Limb (tissue), 2 donors: ENCODE measurements at regions not wholly inside any gene's neighbourhood (a gene's known extent, or its start where the extent isn't known, plus 50 kb on each side); places are given as distances from the start of the nearest gene placed in this dataset.

Experiments
- DNase-seq, 2 donors: peaks; one replicate each; pipeline ENCODE4 v3.0.0-alpha.2; 2016; ENCODE audit errors: extremely low spot score in 2 of 2

DNA sequence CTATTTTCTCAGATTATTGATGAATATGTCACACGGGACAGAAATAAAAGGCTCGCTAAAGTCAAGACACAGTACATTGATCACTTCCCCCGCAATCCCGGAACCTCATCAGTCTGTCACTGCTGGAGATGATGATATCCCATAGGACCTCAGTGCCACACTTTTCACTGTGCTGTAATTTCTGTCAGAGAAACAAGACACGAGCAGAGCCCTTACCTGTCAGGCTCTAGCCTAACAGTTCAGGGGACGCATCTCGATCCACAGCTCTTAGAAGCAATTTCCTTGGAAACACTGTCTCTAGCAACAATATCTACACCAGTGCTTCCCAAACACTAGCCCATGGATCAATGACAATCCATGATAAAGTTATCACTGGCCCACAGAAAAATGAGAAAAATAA lies 140.0 kb downstream of the GRIN2B start:
- no peak for DNase-seq

DNA sequence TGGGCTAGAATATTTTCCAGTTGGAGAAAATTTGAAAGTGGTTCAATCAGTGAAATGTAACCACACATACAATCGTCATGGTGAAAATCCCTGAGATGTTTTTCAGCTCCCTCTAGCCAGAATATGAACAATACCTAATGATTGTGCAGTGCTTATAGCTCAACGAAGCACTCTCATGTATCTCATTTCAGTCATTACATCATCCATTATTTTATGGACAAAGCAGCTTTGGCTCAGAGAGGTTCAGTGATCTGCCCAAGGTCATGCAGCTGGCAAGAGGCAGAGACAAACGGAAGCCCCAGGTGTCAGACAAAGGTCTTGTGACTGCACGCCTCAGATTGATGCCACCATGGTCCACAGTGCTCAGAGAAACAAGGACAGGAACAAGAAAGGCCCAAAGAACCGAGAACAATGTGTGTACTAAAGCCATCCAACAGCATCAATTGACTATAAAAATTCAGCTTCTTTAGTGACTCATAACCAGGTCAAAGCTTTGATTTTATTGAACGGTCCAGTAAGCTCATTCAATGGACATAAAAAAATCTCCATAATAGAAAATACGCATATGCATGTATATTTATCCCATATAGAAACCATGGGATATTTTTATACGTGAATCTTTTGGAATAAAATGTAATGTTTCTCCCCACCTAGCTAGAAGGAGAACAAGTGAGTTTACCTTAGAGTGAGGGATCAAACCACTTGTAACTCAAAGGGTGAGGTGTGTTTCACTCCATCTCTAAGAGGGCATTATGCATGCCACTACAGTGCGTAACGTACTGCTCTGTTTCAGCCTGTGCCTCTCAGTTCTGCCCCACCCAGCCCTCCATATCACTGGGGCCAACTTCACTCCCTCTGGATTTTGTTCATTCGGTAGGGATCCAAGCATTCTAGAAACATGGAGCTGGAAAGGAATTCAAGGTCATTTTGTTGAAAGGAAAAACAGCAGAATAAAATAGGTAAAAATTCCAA lies 141.8 kb downstream of the GRIN2B start:
- no peak for DNase-seq

DNA sequence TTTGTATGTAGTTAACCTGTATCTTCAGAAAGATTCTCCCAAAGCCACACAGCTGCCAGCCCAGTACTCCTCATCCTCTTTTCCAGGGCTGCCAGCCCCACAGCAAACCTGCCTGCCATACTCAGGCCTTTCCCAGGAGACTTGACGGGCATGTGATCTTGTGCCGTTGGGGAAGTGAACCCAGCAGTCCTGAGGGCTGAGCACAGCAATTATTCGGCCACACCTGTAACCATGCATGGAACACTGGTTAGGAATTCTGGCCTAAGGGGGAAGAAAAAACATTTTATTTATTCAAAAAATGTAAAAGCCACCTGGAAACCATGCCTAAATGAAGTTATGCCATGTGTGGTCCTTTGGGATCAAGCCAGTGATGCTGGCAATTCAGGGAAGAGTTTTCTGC lies 145.3 kb downstream of the GRIN2B start:
- no peak for DNase-seq

DNA sequence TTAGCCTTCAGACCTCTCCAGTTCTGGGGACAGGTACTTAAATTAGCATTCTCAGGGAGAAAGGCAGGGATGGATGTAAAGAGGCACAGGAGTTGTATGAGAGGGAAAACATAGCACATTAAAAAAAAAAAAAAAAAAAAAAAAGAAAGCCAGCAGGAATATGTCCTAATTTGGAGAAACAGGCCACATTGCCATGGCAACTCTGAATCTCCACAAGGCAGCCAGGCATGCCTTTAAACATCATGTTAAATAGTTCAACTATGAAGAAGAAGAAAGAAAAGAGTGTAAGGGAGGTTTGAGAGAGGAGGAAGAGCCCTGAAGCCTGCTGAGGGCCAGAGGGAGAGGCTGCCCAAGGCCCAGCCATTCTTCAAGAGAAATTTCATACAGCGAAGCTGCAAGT lies 145.8 kb downstream of the GRIN2B start:
- DNase-seq = no peak

DNA sequence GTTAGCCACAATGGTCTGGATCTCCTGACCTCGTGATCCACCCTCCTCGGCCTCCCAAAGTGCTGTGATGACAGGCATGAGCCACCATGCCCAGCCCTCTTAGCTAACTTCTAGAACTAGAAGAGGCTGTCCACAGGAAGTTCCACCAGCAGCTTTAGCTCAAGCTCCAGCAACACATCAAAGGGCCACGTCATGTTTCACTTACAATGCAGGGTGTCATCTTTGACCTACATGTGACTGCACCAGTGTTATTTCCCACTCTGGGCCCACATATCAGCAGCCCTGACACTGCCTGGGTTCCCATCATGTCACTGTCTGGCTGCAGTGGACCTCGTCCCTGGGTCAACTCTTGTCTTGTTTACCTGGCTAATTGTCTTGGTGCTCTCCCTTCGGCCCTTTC lies 147.2 kb downstream of the GRIN2B start:
- no peak for DNase-seq

DNA sequence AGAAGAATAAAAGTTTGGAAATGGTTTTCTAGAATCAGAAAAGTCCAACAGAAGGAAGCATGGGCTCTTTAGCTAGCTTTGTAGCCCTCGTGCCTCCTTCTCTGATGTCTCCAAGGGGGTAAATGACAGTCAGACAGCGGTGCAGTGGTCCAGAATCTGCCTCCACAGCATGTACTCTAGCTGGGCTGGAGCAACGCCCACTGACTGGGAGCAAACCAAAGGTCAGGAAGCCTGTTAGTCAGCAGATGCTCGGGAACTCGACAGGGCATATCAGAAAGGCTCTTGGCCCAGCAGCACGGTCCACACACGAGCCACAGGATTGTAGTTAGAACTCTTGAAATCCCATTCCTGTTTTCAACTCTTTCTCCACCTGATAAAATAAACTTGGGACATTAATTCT lies 164.3 kb downstream of the GRIN2B start:
- DNase-seq = no peak

DNA sequence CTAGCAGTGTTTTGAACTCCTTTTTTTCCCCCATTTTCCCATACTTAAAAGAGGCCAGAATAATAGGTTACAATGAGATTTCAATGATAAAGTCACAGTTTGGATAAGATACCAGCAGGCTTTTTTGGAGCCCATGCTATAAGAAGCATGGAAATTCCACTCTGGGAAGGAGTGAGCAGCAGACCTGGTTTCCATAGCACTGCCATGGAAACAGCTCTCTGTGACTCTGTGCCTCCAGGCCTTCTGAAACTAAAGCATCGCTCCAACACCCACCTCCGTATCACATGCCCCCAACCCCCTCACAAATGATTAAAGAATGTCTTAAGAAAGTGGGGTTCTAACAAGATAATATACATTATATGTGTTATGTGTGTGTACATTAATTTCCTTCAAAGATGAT lies 165.0 kb downstream of the GRIN2B start:
- DNase-seq = peak in 1 of 2 donors; percentile 42

DNA sequence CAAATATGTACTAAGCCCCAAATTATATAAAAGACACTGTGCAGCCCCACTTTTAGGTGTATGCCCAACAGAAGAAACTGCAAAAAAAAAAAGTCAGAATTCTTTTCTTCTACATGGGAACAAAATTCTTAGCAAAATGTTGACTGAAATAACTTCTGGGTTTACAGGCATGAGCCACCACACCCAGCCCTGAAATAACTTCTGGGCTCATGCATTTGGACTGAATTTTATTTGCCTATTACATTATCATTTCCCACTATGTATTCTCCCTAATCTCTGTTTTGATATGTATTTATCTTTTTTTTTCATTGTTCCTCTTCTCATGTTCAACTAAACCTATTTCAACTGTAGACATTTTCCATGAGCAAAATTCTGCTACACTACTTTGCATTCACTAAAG lies 169.2 kb downstream of the GRIN2B start:
- DNase-seq = no peak

DNA sequence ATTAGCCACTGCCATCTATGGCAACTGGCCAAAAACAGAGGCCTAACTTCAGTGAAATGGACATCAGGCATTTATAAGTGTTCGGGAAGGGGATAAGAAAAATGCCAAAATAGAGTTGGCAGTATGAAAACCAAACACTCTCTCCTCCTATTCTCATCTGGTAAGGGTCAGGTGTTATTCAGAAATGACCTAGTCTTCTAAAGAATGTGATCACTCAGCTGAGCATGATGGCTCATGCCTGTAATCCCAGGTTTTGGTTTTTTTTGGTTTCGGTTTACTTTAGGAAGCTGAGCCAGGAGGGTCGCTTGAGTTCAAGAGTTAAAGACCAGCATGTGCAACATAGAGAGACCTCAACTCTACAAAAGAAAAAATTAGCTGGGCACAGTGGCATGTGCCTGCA lies 170.3 kb downstream of the GRIN2B start:
- no peak for DNase-seq

DNA sequence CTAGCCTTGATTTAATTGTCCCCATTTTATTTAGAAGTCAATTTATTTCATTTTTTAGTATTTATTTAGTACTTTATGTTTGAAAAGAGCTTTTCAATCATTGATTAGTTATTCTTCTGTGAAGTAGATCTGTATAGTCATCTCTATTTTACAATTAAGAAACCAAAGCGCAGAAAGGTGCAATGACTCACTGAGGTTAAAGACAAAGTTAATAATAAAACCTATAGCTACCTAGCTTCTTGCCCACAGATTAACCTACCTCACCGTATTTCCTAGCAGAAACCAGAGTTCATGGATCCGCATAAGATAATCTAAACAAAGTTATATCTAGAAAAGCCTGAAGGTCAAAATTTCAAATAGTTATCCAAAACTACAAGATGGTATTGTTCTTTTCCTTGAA lies 176.4 kb downstream of the GRIN2B start:
- DNase-seq = no peak

DNA sequence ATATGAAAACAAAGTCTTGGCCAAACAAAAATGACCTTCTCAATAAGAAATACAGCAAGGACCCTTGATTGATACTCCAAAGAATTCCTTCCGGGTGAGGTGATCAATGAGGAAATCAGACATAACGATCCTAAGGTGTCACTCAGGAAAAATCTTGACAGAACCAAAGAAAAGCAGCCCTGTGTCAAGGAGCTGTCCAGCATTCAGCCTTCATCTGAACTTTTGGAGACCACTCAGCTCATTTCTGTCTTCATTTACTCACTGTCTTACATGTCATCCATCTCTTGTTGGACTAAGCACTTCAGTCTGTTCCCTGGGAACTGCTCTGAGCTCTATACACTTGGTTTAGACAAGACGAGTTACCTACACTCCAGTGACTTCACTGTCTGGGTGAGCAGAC lies 179.9 kb downstream of the GRIN2B start:
- DNase-seq = no peak

DNA sequence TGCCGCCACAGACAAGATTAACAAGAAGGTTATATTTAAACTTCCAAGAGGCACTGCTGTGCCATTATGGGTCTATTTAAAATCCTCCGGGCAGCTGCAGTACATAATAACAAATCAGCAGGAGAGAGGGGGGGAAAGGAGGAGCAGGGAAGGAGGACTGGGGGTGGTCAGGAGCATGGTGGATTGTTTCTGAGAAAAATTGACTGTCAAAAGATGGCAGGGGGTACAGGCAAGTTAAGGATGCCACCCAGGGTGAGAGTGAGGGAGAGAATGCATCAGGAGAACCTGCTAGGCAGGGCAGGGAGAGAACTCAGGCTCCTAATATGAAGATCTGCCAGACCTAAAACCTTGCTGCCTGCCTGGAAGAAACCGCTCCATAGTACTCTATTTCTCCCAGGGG lies 181.8 kb downstream of the GRIN2B start:
- DNase-seq = no peak

DNA sequence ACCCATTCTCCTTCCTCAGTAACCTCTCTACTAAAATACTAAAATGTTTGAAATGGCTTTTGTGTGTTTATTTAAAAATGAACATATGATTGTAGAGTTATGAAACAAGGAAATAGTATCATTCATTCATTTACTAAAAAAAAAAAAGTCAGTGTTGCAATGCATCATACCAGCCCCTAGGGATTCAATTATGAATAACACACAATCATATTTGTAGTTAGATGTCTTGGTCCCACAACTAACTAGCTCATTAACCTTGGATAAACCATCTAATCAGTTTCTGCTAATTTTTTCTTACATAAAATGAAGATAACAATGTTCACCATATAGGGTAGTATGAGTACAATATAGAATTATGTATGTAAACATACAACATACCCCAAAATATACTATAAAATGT lies 183.2 kb downstream of the GRIN2B start:
- DNase-seq = no peak

DNA sequence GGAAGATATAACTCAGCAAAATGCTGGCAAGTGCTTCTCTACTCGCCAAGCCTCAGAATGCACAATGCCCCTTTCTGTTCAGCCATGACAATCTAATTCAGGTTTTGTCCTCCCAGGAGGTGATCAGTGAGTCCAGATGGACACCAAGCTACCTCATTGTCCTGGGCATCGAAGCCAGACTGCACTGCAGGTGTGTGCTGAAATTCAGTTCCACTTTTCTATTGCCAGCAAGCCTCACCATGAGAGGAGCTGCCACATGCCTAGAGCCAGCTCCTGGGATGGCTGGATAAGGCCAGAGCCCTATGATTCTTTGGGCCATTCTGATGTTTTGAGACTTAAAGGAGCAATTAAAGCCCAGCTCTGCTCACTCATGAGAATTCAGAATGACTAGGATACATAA lies 186.7 kb downstream of the GRIN2B start:
- no peak for DNase-seq

DNA sequence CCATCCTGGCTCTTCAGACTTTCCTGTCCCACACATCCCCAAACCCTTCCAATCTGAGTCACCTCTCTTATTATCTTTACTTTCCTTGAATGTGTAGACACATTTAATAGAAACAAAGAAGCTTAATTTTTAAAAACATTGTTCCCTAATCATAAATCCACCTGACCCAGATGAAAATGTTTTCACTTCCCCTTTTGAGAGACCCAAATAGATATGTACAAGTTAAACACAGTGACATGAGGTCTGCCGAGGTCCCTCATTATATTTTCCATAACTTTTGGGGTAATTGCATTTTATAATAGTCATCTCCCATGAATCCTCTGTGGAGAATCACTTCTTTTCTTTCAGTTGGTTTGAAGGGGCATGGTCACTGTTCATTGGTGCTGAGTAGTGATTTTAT lies 191.1 kb downstream of the GRIN2B start:
- DNase-seq = no peak

DNA sequence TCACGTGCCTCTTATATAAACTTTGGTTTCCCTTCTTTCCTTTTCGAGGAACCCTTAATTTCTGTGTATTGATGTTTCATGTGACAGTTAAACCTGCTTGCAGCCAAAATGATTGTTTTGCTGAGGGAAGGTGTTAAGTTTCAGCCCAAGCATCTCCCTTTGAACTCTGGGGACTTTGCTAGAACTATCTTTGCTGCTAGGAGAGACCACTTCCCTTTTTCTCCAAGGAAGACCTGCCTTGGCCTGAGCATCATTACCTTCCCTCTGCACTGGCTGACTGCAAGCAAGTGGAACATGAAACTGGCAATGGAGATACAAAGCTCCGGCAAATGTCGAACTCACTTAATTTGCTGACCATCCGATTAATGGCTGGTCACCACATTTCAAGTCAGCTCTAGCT lies 192.8 kb downstream of the GRIN2B start:
- DNase-seq = no peak

DNA sequence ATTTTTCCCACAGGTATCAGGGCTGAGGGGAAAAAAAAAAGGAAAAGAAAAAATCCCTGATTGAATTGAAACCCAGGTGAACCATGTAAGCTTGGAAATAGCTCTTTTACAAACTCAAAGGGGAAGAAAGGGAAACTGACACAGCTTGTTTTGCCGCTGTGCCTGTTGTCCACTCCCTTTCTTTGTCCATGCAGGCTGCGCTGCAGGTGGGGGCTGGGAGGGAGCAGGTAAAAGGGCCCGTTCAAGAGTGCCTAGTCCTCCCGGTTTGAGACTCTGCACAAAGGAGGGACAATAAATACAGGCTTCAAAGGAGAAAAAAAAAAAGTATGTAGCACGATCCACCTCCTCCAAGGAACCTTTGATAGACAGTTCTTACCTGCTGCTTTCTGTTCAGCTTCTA lies 194.8 kb downstream of the GRIN2B start:
- DNase-seq = no peak

DNA sequence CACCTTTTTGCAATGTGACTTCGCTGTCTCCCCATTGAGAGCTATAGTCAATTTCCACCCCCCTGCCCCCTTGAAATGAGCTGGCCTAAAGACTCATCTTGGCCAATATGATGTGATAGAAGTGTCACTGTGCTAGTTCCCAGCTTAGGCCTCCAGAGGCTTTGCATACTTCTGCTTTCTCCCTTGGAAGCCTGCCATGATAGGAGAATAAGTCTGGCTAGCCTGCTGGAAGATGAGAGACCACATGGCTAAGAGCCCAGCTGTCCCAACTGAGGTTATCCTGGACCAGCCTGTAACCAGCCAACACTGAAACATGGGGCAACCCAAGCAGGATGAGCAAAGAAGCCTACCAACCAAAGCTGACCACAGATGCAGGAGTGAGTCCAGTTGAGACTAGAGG lies 196.9 kb downstream of the GRIN2B start:
- no peak for DNase-seq

DNA sequence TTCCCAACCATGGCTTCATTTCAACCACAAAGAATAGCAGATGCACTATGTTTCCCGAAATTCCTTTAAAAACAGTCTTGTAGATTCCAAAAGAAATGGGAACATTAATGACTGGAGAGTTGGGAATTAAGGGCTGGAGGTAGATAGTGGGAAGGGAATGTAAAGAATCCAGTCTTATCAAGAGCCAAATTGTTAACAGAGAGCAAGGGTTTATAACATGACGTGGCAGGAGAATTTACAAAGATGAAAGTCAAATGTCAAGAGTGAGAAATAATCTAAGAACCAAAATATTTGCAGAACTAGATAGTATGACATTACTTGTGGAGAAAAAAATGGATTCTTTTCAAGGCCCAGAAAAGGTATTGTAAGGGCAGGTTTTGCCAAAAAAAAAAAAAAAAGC lies 200.9 kb downstream of the GRIN2B start:
- no peak for DNase-seq

DNA sequence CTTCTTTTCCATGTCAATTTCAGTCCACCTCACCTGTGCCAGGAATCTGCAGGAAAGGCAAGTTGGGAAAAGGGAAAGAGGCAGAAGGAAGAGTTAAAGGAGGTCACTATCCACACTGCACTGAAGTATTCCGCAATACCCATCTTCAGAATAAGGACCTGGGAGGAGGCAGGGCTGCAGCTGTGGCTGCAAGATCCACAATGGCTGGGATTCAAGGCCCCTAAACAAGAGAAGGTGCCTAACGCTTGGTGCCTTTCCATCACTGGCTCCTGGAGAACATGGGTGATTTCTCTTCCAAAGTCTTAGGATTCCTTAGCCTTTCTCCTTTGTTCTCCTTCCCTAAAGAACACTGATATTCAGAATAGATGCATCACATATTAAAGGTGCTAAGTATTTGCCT lies 204.0 kb downstream of the GRIN2B start:
- no peak for DNase-seq

DNA sequence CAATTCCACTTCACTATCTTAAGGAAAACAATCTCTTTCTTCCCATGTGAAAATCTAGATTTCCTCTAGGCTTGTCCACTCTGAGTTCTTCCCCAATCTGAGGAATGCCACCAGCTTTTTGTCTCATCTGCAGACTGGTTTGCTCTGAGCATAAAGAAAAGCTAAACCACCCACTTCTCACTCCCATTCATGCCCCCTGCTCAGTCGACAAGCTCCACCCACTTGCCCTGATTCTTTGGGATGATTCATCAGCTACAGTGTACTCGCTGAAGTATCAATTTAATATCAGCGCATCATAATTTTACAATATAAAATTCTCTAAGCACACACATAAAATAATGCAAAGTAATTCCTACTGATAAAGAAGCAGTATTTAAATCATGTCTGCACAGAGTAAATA lies 209.1 kb downstream of the GRIN2B start:
- DNase-seq = no peak

DNA sequence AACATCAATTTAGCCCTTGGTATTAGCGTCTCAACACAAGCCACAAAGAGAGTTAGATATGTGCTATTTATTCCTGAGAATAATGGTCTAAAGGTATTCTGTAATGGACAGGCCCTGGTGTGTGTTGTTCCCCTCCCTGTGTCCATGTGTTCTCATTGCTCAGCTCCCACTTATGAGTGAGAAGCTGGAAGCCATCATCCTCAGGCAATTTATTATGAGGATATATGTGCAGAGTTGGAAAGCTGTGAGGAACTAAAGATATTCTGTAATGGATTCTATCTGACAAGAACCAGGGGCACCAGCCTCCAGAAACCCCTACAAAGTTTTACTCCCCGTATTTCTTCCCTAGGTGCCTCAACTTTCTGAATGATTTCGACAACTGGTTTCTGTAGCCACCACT lies 210.8 kb downstream of the GRIN2B start:
- no peak for DNase-seq

DNA sequence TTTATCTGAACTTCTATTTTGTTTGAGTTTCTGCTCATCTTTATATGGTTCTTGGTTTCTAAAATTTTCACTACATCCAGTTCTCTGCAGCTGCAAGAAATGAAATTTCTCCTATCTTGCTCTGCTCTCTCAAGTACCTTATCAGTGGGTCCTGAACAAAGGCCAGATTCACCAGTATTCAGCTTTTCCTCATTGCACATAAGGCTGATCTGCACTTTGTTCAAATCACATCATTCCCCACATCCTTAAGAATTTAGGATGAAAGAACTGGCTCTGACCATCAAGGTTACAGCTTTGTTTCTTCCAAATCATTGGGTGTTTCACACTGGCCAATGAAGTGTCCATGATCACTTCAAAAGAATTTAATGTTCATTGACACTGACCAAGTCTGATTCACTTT lies 211.4 kb downstream of the GRIN2B start:
- no peak for DNase-seq

DNA sequence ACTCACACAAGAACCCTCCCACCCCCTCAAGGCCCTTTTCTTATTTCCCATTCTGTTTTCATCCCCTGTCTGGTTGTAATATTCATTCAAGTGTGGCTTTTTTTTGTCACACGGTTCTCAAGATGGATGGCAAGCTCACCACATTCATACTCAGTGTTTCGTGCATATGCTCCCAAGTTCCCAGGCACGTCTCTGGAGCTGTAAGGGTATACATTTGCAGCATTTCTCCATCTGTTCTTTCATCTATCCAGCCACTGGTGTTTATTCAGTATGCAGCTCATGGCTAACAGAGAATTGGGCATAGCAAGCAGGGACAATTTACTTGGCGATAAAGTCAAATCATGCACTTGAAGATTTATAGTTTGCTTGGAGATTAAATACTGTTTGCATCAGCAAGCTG lies 212.1 kb downstream of the GRIN2B start:
- DNase-seq = no peak
